ENCODE measurements at regions not wholly inside any gene's neighbourhood (a gene's known extent, or its start where the extent isn't known, plus 50 kb on each side); places are given as distances from the start of the nearest gene placed in this dataset.
"Not testable (repeated sequence)": the region's sequence is repeated elsewhere in the genome, so short reads cannot be mapped to it uniquely, and the experiment has no call there.

GRCh38 chr19:20385061-20385460, 180.5 kb downstream of the ZNF737 start:
- DNase-seq, result no peak

GRCh38 chr19:20371911-20372310, 193.7 kb downstream of the ZNF737 start:
- no peak for DNase-seq

- DNase-seq, result not testable (repeated sequence)
Measured at GRCh38 chr19:20371304-20371703, 194.3 kb downstream of the ZNF737 start.

- DNase-seq, result peak in 1 of 2 experiments; percentile 35
Measured at GRCh38 chr19:20367811-20368294, 197.7 kb downstream of the ZNF737 start.

GRCh38 chr19:20365146-20365545, 198.1 kb downstream of the ZNF486 start:
- DNase-seq, result no peak

GRCh38 chr19:20359933-20360720, 193.1 kb downstream of the ZNF486 start:
- DNase-seq, result no peak

GRCh38 chr19:20358841-20359465, 191.9 kb downstream of the ZNF486 start:
- not testable (repeated sequence) for DNase-seq

- DNase-seq, result no peak
Measured at GRCh38 chr19:20357921-20358320, 190.9 kb downstream of the ZNF486 start.

- DNase-seq, result no peak
Measured at GRCh38 chr19:20351244-20351643, 184.2 kb downstream of the ZNF486 start.

GRCh38 chr19:20349206-20349605, 182.2 kb downstream of the ZNF486 start:
- no peak for DNase-seq

GRCh38 chr19:20339444-20339843, 172.4 kb downstream of the ZNF486 start:
- no peak for DNase-seq

- no peak for DNase-seq
Measured at GRCh38 chr19:20334760-20335159, 167.7 kb downstream of the ZNF486 start.

GRCh38 chr19:20333508-20333907, 166.5 kb downstream of the ZNF486 start:
- no peak for DNase-seq

- DNase-seq, result no peak
Measured at GRCh38 chr19:20325151-20325550, 158.1 kb downstream of the ZNF486 start.

- DNase-seq, result no peak
Measured at GRCh38 chr19:20321139-20321763, 154.2 kb downstream of the ZNF486 start.

- no peak for DNase-seq
Measured at GRCh38 chr19:20320191-20320590, 153.2 kb downstream of the ZNF486 start.

- no peak for DNase-seq
Measured at GRCh38 chr19:20318616-20319015, 151.6 kb downstream of the ZNF486 start.

GRCh38 chr19:20315543-20315942, 148.5 kb downstream of the ZNF486 start:
- DNase-seq, result no peak

- DNase-seq, result no peak
Measured at GRCh38 chr19:20313894-20314293, 146.9 kb downstream of the ZNF486 start.

GRCh38 chr19:20307127-20307526, 140.1 kb downstream of the ZNF486 start:
- DNase-seq, result no peak

GRCh38 chr19:20296314-20296713, 129.3 kb downstream of the ZNF486 start:
- not testable (repeated sequence) for DNase-seq

GRCh38 chr19:20294181-20294580, 127.2 kb downstream of the ZNF486 start:
- DNase-seq, result no peak

- DNase-seq, result not testable (repeated sequence)
Measured at GRCh38 chr19:20292520-20292919, 125.5 kb downstream of the ZNF486 start.

GRCh38 chr19:20289186-20289585, 122.2 kb downstream of the ZNF486 start:
- no peak for DNase-seq
